Osteoblast (primary cell): ENCODE measurements at regions not wholly inside any gene's neighbourhood (a gene's known extent, or its start where the extent isn't known, plus 50 kb on each side); places are given as distances from the start of the nearest gene placed in this dataset.
A peak's percentile ranks its signal among the peaks of the same experiment; 100 is the strongest.

Experiments
- DNase-seq: peaks from one replicate; pipeline ENCODE4 v3.0.0; 2011; ENCODE audit warnings: low spot score, mixed read lengths; ENCODE audit not compliant: insufficient read length; ENCODE audit errors: missing footprints
- H2AFZ ChIP-seq: 2 replicates; pipeline ENCODE4 v1.6.0; 2011; ENCODE audit warnings: mild to moderate bottlenecking, low read length
- H3K27ac ChIP-seq: 2 replicates; pipeline ENCODE4 v1.5.1; 2011; ENCODE audit warnings: mild to moderate bottlenecking, low read depth, low read length, moderate library complexity
- H3K27me3 ChIP-seq: 2 replicates; pipeline ENCODE4 v1.6.0; 2012; ENCODE audit warnings: mild to moderate bottlenecking, control low read depth, inconsistent platforms, low read length, moderate library complexity; ENCODE audit not compliant: insufficient read depth
- H3K36me3 ChIP-seq: 2 replicates; pipeline ENCODE4 v1.5.1; 2011; ENCODE audit warnings: mild to moderate bottlenecking, low read length, control low read depth, moderate library complexity; ENCODE audit not compliant: insufficient read depth
- H3K4me1 ChIP-seq: 2 replicates; pipeline ENCODE4 v1.5.1; 2011; ENCODE audit warnings: mild to moderate bottlenecking, low read length, control low read depth, moderate library complexity; ENCODE audit not compliant: insufficient read depth
- H3K4me2 ChIP-seq: 2 replicates; pipeline ENCODE4 v1.6.0; 2011; ENCODE audit warnings: mild to moderate bottlenecking, low read length; ENCODE audit not compliant: insufficient read depth
- H3K4me3 ChIP-seq: fragments of 200-600 bp; sonication (generic); 3 replicates; pipeline ENCODE4 v1.5.1; 2012; ENCODE audit warnings: mild to moderate bottlenecking, low read length, inconsistent platforms; ENCODE audit not compliant: insufficient read depth
- H3K79me2 ChIP-seq: 2 replicates; pipeline ENCODE4 v1.6.0; 2012; ENCODE audit warnings: mild to moderate bottlenecking, low read length, control low read depth, inconsistent platforms; ENCODE audit not compliant: insufficient read depth
- H3K9me3 ChIP-seq: 2 replicates; pipeline ENCODE4 v1.5.1; 2011; ENCODE audit warnings: low read depth, low read length, control low read depth
- H4K20me1 ChIP-seq: 2 replicates; pipeline ENCODE4 v1.6.0; 2012; ENCODE audit warnings: mild to moderate bottlenecking, low read length, control low read depth; ENCODE audit not compliant: insufficient read depth
- TF ChIP-seq, protein P1 (sequence below): IDR thresholded peaks from 2 replicates; pipeline ENCODE4 v1.5.1; 2011; ENCODE audit warnings: mild to moderate bottlenecking, low read depth, low read length, moderate library complexity; ENCODE audit errors: extremely low read depth

DNA sequence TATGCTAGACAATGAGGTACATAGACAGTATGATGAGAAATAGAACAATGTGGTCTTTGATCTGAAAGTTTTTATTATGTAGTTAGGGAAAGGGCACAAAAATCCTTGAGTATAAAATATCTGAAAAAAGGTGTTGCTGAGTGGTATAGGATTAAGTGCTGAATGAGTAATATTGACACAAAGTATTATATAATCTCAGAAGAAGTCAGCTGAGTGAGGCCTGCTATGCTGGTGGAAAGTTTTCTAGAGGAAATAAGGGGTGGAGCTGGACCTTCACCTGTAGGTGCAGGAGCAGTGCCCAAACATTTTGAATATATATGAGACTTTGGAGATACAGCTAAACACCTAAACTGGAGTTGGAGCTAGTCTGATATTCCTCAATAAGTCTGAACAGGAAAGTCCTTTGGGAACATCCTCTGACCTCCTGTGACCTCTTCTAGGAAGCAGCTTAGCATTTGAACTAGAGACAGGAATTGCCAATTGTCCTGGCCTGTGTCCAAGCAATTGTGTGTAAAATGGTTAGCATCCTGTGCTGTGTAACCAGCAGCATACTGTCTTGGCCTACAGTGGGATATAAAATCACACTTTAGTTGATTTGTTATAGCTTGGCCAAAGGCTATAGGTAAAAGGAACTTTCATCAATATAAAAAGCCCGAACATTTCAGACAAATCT is 285.3 kb downstream of the ANKRD50 start:
- peaks cover 20% of the 10 kb centered on the region for H3K4me1 ChIP-seq

DNA sequence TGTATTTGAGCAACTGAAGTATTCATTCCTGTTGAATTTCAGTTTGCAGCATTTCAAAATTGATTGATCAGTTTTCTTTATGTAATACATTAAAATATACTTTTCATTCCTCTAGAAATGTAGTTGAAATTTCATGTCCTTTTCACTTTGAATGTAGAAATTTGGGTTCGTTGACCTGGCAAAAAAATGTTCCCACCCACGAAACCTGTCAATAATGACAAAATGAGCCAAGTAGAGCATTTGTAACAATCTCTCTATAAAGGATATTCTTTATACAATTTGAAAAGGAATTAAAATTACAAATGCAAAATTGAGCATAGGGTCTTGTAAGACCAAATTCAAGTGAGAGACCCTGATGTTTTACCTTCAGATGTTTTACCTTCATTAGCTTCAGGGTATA is 283.9 kb downstream of the ANKRD50 start:
- H3K27ac ChIP-seq: no peak overlapping the region

More for the DNA sequence above, 285.3 kb downstream of the ANKRD50 start:
- no peaks in the 10 kb centered on the region for H4K20me1 ChIP-seq
- no peak overlapping the region for H3K4me3 ChIP-seq
- no peaks in the 10 kb centered on the region for H3K79me2 ChIP-seq
- TF ChIP-seq, protein P1, sequence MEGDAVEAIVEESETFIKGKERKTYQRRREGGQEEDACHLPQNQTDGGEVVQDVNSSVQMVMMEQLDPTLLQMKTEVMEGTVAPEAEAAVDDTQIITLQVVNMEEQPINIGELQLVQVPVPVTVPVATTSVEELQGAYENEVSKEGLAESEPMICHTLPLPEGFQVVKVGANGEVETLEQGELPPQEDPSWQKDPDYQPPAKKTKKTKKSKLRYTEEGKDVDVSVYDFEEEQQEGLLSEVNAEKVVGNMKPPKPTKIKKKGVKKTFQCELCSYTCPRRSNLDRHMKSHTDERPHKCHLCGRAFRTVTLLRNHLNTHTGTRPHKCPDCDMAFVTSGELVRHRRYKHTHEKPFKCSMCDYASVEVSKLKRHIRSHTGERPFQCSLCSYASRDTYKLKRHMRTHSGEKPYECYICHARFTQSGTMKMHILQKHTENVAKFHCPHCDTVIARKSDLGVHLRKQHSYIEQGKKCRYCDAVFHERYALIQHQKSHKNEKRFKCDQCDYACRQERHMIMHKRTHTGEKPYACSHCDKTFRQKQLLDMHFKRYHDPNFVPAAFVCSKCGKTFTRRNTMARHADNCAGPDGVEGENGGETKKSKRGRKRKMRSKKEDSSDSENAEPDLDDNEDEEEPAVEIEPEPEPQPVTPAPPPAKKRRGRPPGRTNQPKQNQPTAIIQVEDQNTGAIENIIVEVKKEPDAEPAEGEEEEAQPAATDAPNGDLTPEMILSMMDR: no peak
- no peak for DNase-seq
- no peak overlapping the region for H3K27ac ChIP-seq
- no peak overlapping the region for H3K4me2 ChIP-seq
- H3K27me3 ChIP-seq: no peaks in the 10 kb centered on the region
- no peak overlapping the region for H2AFZ ChIP-seq
- H3K36me3 ChIP-seq: no peaks in the 10 kb centered on the region
- no peaks in the 10 kb centered on the region for H3K9me3 ChIP-seq

DNA sequence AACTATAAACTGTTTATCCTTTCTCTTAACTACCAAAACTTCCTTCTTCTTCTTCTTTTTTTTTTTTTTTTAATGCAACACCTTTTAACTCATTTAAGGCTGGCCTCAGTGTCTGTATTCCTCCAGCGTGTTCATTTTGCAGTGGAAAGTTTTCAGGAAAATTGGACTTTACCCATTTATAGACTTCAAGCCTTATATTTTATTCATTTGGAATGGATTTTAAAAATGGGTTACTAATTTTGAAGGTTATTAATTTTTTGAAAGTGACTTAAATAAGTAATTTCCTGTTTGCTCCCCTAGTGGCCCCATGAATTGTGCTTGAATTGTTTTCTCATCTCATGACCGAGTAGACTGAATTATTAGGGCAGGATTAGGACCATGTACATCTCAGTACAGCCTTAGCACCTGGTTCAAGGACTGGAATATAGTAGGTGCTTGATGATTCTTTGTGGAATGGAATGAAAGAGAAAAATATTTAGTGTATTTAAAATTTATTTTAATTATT is 282.7 kb downstream of the ANKRD50 start:
- DNase-seq: no peak
- H3K27ac ChIP-seq: no peak overlapping the region
- no peaks in the 10 kb centered on the region for H4K20me1 ChIP-seq
- H3K79me2 ChIP-seq: no peaks in the 10 kb centered on the region
- H3K36me3 ChIP-seq: no peaks in the 10 kb centered on the region
- H2AFZ ChIP-seq: peak overlapping the region; percentile 47
- H3K4me3 ChIP-seq: no peak overlapping the region
- H3K27me3 ChIP-seq: no peaks in the 10 kb centered on the region
- peak overlapping the region; percentile 56 for H3K4me2 ChIP-seq
- no peaks in the 10 kb centered on the region for H3K9me3 ChIP-seq
- TF ChIP-seq, protein P1: no peak
- H3K4me1 ChIP-seq: peaks cover 26% of the 10 kb centered on the region

More for the DNA sequence above, 283.9 kb downstream of the ANKRD50 start:
- no peak for DNase-seq
- H2AFZ ChIP-seq: no peak overlapping the region
- no peak overlapping the region for H3K4me2 ChIP-seq
- H3K79me2 ChIP-seq: no peaks in the 10 kb centered on the region
- TF ChIP-seq, protein P1: no peak
- H3K9me3 ChIP-seq: no peaks in the 10 kb centered on the region
- no peaks in the 10 kb centered on the region for H4K20me1 ChIP-seq
- no peak overlapping the region for H3K4me3 ChIP-seq
- no peaks in the 10 kb centered on the region for H3K36me3 ChIP-seq
- H3K4me1 ChIP-seq: peaks cover 26% of the 10 kb centered on the region
- H3K27me3 ChIP-seq: no peaks in the 10 kb centered on the region

DNA sequence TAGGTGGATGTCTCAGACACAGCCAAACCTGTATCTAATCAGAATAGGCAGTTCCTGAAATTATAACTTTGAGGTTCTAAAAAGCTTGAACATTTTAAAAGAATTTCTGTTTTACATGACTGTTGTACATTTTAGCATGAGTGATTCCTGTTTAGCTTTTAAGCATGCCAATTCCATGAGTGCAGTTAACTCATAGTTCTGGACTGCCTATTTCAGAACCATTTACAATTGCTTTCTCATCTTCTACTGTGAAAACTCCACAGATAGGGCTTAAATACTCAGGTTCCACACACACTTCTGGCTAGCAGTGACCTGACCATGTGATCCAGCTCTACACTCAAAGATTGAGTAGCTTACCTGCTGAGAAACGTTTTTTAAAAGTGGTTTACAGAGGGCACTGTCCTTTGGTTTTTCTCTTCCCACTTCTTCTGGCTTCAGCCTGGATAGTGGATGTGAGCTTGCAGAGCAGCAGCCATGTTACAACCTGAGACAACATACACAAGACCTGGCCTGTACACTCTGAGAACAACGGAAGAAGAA is 280.8 kb downstream of the ANKRD50 start:
- peak overlapping the region; percentile 29 for H3K27ac ChIP-seq

More for the DNA sequence above, 280.8 kb downstream of the ANKRD50 start:
- H3K27me3 ChIP-seq: no peaks in the 10 kb centered on the region
- H3K9me3 ChIP-seq: no peaks in the 10 kb centered on the region
- no peaks in the 10 kb centered on the region for H3K79me2 ChIP-seq
- no peak for DNase-seq
- H3K4me3 ChIP-seq: no peak overlapping the region
- no peaks in the 10 kb centered on the region for H4K20me1 ChIP-seq
- H3K4me1 ChIP-seq: peaks cover 26% of the 10 kb centered on the region
- H3K36me3 ChIP-seq: no peaks in the 10 kb centered on the region
- H3K4me2 ChIP-seq: no peak overlapping the region
- no peak overlapping the region for H2AFZ ChIP-seq
- TF ChIP-seq, protein P1: no peak
